HFFc6 (cell line): ENCODE measurements at regions not wholly inside any gene's neighbourhood (a gene's known extent, or its start where the extent isn't known, plus 50 kb on each side); places are given as distances from the start of the nearest gene placed in this dataset.
"Not testable (repeated sequence)": the region's sequence is repeated elsewhere in the genome, so short reads cannot be mapped to it uniquely, and the experiment has no call there.

Experiments used
- DNase-seq: peaks from one replicate; pipeline ENCODE4 v3.0.0-alpha.2; 2018
- H3K27ac Mint-ChIP-seq: 2 replicates; pipeline ENCODE4 v1.8.0; 2020; ENCODE audit warnings: mild to moderate bottlenecking, mixed read lengths
- H3K27me3 Mint-ChIP-seq: 2 replicates; pipeline ENCODE4 v1.8.0; 2021; ENCODE audit warnings: mild to moderate bottlenecking, moderate library complexity, mixed read lengths; ENCODE audit not compliant: insufficient read depth
- H3K36me3 Mint-ChIP-seq: 2 replicates; pipeline ENCODE4 v1.8.0; 2021; ENCODE audit warnings: low read depth, mixed read lengths
- H3K4me1 Mint-ChIP-seq: 2 replicates; pipeline ENCODE4 v1.8.0; 2020; ENCODE audit warnings: low read depth, mixed read lengths
- H3K4me3 Mint-ChIP-seq: 2 replicates; pipeline ENCODE4 v1.8.0; 2020; ENCODE audit warnings: mild to moderate bottlenecking, moderate library complexity, mixed read lengths
- H3K9me3 Mint-ChIP-seq: 2 replicates; pipeline ENCODE4 v1.8.0; 2020; ENCODE audit warnings: mild to moderate bottlenecking, mixed read lengths
- CTCF ChIP-seq: fragments of 200-600 bp; sonication (generic); IDR thresholded peaks from 2 replicates; pipeline ENCODE4 v1.5.0; 2021; ENCODE audit warnings: antibody characterized with exemption, mild to moderate bottlenecking

- H3K4me3 Mint-ChIP-seq, DNase-seq, H3K27ac Mint-ChIP-seq, H3K27me3 Mint-ChIP-seq: not testable (repeated sequence)
- H3K4me1 Mint-ChIP-seq: peaks cover 55% of the 10 kb centered on the region
- peaks cover 31% of the 10 kb centered on the region for H3K36me3 Mint-ChIP-seq
- peaks cover 24% of the 10 kb centered on the region for H3K9me3 Mint-ChIP-seq
Observed at GRCh38 chr10:77740396-77740795, 102.8 kb upstream of the KCNMA1 start.

GRCh38 chr10:77738496-77739158, 101.0 kb upstream of the KCNMA1 start:
- Mint-ChIP-seq H3K36me3 (peaks cover 40% of the 10 kb centered on the region), H3K4me3 (no peak overlapping the region), H3K27ac (peak overlapping the region; percentile 64; the same call in 1 of the 2 replicates), H3K4me1 (peaks cover 55% of the 10 kb centered on the region), H3K9me3 (peaks cover 24% of the 10 kb centered on the region), H3K27me3 (peaks cover 11% of the 10 kb centered on the region; the same call in 1 of the 2 replicates)
- no peak for TF ChIP-seq CTCF
- DNase-seq: no peak

GRCh38 chr10:77737608-77738007, 100.0 kb upstream of the KCNMA1 start:
- H3K27ac Mint-ChIP-seq: peak overlapping the region; percentile 64
- H3K36me3 Mint-ChIP-seq: peaks cover 40% of the 10 kb centered on the region
- peaks cover 11% of the 10 kb centered on the region; the same call in 1 of the 2 replicates for H3K27me3 Mint-ChIP-seq
- DNase-seq: peak; percentile 86
- peaks cover 24% of the 10 kb centered on the region for H3K9me3 Mint-ChIP-seq
- H3K4me1 Mint-ChIP-seq: peaks cover 50% of the 10 kb centered on the region
- TF ChIP-seq CTCF: no peak
- H3K4me3 Mint-ChIP-seq: peak overlapping the region; percentile 65

- peaks cover 13% of the 10 kb centered on the region for H3K27me3 Mint-ChIP-seq
- peaks cover 32% of the 10 kb centered on the region for H3K4me1 Mint-ChIP-seq
- H3K9me3 Mint-ChIP-seq: peaks cover 19% of the 10 kb centered on the region
- not testable (repeated sequence) for DNase-seq, H3K4me3 Mint-ChIP-seq, H3K27ac Mint-ChIP-seq
- H3K36me3 Mint-ChIP-seq: peaks cover 33% of the 10 kb centered on the region
Observed at GRCh38 chr10:77735136-77735535, 97.5 kb upstream of the KCNMA1 start.

- DNase-seq: no peak
- H3K9me3 Mint-ChIP-seq: peaks cover 11% of the 10 kb centered on the region
- peaks cover 8% of the 10 kb centered on the region for H3K4me1 Mint-ChIP-seq
- H3K27me3 Mint-ChIP-seq: peaks cover 13% of the 10 kb centered on the region
- H3K4me3 Mint-ChIP-seq: no peak overlapping the region
- no peak overlapping the region for H3K27ac Mint-ChIP-seq
- TF ChIP-seq CTCF: no peak
- peaks cover 14% of the 10 kb centered on the region for H3K36me3 Mint-ChIP-seq
Observed at GRCh38 chr10:77732213-77733003, 94.8 kb upstream of the KCNMA1 start.

- no peaks in the 10 kb centered on the region; the same call in 1 of the 2 replicates for H3K36me3 Mint-ChIP-seq
- DNase-seq: no peak
- H3K4me1 Mint-ChIP-seq: peaks cover 29% of the 10 kb centered on the region
Observed at GRCh38 chr10:77727481-77727880, 89.9 kb upstream of the KCNMA1 start.

More at GRCh38 chr10:77727481-77727880, 89.9 kb upstream of the KCNMA1 start:
- TF ChIP-seq CTCF: no peak
- H3K27ac Mint-ChIP-seq: no peak overlapping the region
- no peak overlapping the region for H3K4me3 Mint-ChIP-seq
- no peaks in the 10 kb centered on the region for H3K9me3 Mint-ChIP-seq
- H3K27me3 Mint-ChIP-seq: peaks cover 4% of the 10 kb centered on the region
